ENCODE measurements at regions not wholly inside any gene's neighbourhood (a gene's known extent, or its start where the extent isn't known, plus 50 kb on each side); places are given as distances from the start of the nearest gene placed in this dataset.
"Not testable (repeated sequence)": the region's sequence is repeated elsewhere in the genome, so short reads cannot be mapped to it uniquely, and the experiment has no call there.

DNA sequence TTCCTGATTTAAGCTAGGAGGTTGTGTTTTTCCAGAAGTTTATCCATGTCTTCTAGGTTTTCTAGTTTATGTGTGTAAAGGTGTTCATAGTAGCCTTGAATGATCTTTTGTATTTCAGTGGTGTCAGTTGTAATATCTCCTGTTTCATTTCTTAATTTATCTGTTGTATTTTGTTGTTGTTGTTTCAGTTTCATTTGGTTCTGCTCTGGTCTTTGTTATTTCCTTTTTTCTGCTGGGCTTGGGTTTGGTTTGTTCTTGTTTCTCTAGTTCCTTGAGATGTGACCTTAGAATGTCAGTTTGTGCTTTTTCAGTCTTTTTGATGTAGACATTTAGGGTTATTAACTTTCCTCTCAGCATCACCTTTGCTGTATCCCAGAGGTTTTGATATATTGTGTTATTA is 62.8 kb downstream of the SCP2D1 start:
- DNase-seq: not testable (repeated sequence)

DNA sequence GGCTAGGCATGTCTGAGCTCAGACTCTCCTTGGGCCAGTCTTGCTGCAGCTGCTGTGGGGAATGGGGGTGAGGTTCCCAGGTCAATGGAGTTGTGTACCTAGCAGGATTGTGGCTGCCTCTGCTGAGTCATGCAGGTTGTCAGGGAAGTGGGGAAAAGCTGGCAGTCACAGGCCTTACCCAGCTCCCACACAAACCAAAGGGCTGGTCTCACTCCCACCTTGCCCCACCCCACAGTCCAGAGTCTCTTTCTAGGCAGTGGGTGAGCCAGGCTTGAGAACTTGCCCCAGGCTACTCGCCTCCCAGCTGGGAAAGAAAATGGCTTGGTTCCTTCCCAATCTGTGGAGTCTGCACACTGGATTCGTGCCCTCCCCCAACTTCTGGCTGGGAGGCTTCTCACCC is 65.7 kb downstream of the SCP2D1 start:
- no peak for DNase-seq

DNA sequence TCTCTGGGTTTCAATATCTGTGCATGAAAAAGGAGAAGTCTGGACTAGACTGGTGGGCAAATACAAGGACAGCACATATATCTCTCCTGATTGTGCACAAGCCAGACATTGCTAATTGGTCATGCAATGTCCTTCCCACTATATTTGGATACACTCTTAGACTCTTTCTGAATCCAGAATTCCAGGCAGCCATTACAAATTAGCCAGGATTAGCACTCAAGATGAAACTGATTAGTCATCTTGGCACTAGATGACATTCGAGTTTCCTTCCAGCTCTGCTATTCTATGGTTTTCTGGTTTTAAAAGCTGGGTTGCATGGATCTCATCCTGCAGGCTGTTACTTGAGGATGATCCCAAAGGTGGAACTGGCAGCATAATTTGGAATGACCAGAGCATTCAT is 73.2 kb downstream of the SCP2D1 start:
- DNase-seq: no peak

DNA sequence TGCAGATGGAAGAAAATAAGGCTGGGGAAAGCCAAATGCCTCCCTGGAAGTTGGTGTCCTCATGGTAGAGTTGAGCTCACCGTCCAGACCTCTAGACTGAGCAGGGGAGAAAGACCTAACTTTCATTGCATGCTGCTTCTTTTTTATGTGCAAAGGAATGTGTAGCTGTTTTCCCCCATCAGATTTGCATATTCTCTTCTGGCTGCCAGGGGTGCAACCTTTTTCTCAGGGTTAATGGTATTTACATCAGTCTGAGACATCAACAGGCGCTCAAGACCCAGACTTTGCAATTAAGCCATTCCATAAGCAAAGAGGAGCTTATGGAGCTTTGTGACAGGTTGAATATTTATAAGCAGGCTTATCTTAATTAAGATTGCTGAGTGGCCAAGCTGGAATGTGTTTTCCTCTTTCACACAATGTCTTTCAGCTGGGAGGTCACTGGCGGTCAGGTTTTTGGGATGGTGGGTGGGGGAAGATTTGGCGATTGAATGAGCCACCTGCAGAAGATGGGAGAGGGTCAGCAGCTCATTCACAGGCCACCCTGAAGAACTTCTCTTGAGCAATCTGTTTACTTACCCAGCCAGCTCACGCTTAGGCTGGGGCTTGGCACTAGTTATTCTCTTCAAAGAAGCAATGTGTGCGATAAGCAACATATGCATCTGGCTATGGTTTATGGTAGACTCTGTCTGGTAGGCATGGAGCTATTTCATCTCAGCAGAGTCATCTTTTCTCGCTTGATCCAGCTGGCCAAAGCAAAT is 88.6 kb downstream of the SCP2D1 start:
- DNase-seq: no peak

DNA sequence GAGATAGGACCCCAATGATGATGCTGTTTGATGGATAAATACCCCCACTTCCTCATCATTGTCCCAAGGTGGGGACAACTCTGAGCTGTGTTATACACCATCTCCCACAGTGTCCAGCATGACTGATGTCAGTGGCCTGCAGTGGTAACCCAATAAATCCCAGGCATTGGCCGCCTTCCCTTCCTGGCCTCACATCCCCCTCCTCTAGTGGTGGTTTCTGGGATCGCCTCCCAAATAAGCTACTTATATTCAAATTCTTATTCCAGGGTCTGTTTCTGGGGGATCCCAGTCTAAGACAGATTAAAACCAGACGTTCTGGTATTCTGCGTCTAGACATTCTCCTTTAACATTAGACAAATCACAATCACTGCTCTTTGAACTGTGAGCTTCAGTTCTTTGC is 90.6 kb downstream of the SCP2D1 start:
- DNase-seq: no peak

DNA sequence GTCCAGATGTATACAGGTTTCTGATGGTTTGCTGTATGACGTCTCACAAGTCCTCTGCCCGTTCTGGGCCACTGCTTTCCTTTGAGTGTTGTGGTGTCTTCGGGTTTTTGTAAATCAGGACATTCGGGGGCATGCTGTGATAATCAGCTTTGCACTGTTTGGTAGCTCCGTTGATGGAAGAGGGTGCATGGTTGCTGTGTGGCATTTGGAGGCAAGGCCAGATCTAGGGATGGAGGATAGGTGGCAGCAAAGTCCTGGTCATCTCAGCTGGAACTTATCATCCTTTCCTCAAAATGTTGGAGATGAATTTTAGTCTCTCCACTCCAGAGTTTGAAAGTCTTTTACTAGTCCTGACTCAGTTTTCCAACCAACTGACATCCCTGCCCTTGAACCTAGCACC is 91.0 kb downstream of the SCP2D1 start:
- DNase-seq: no peak

DNA sequence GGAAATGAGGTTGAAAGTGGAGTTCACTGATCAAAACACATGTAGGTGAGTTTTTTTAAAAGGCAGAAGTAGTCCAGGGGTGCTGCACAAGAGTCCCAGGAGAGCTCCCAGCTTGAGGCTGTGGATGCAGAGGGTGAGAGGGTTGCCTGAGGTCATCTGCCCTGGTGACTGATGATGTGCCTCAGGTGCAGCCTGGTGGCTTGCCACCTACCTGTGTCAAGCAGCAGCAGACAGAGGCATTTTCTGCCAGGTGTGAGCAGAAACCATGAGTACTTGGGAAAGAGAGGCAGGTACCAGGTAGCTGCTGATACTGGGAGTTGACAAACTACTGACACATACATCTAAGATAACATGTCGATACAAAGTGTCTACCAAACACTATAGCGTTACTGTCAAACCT is 92.5 kb downstream of the SCP2D1 start:
- no peak for DNase-seq

DNA sequence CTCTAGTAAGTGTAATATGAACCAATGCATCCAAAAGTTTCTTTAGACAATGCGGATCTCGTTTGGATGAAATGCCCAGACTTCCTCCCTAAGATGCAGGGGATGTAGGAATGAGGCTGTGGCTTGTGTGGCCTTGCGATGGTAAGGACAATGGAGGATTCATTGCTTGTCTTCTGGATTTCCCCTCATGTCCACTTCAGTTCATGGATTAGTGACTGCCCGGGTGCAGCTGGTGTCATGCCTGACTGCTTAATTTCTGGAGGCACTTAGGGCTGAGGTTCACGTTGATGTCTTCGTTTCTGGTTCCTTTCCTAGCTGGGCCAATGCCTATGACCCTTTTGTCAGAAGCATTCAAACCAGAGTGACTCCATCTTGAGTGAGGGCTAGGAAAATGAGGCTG is 93.8 kb downstream of the SCP2D1 start:
- DNase-seq: no peak

DNA sequence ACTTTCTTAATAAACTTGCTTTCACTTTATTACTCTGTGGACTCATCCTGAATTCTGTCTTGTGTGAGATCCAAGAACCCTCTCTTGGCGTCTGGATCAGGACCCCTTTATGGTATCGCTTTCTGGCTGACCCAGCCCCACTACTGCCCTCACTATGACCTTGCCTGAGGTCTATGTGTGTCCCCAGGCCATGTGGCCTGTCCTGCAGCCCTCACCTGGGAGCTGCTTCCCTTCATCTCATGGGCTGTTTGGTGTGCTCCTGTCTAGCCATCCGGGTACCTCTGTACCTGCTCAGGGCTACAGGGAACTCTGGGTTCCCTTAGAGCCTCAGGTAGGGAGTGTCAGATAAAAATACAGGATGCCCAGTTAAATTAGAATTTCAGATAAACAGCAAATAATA is 94.5 kb downstream of the SCP2D1 start:
- DNase-seq: no peak

DNA sequence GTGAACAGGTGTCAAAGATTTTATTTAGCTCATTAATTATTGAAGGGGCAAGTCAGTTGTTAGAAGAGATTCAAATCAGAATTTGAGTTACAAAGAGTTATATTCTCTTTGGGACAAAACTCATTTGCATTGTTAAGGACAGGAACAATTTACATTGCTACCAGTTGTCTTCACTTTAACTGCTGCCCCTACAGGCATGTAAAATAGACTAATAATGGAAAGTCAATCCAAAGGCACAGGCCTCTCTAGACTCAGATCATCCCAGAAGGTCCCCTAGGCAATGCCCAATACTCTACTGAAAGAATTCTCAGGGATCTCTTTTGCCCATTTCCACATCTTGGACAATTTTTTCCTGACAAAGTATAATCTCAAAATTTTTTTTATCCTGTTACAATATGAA is 95.7 kb downstream of the SCP2D1 start:
- DNase-seq: no peak

DNA sequence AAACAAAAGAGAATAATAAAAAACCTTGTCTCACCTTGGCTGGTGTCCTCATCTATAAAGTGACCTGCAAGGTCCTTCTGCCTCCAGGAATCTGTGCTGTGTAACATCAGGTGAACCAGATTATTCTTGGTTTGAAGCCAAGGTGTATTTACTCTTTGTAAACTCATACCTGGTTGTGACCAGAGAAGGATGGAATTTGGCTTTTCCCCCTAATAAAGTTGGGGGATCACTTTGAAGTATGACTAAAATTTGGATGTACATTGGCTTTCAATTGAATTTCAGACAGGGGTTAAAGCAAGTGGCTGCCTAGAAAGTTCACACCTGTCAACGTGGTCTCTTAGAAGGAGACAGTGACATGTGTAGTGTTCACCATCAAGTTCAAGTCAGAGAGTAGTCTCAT is 100.1 kb downstream of the SCP2D1 start:
- no peak for DNase-seq

DNA sequence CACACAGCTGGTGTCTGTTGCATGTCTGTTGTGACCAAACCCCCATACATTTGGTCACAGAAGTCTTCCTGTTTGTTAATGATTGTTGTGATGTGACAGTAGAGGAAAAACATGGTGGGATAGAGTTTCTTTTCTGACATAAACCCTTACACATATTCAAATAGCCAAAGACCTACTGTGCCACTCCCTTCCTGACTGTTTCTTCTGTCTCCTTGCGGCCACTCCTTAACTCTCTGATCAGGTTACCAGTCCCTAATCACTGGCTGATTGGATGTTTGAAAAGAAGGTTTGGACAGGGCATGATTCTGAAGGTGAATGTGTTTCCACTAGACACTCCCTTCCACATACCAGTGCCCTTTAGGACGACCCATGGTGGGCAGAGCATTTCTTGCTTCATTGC is 101.2 kb downstream of the SCP2D1 start:
- no peak for DNase-seq

DNA sequence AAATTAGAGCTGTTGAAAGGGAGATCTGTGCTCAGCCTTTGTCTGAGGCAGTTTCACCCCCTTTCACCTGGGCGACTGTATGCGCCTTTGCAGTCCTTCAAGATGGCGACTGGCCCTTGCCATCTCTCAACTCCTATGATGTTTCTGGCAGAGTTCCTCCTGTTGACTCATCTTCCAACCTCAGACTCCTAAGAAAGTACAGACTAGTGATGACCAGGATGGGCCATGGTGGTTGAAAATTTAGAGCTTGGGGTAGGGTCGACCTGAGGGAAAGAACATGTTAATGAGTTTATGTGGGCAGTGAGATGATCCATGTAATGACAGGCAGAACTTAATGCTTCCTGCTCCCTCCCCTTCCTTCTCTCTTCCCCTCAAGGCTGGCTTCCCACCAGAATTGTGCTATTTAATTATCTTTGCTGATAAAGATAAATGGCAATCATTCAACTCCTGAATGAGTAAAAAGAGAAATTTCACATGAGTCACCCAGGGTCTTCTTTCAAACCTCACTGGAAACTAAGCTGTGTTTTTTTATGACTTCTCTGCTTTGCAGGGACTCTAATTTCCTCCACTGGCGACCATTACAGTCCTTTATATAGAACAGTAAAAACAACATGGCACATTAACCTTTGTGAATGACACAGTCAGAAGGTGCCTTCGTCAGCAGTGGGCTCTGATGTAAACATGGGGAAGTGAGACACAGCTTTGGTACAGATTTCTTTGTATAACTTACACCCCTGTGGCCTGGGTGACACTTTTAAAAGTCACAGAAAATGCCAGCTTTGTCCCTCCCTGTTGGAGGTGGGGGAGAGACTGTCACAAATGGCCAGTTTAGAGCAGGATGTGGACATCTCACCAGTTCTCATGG is 103.5 kb downstream of the SCP2D1 start:
- peak; percentile 39 for DNase-seq

DNA sequence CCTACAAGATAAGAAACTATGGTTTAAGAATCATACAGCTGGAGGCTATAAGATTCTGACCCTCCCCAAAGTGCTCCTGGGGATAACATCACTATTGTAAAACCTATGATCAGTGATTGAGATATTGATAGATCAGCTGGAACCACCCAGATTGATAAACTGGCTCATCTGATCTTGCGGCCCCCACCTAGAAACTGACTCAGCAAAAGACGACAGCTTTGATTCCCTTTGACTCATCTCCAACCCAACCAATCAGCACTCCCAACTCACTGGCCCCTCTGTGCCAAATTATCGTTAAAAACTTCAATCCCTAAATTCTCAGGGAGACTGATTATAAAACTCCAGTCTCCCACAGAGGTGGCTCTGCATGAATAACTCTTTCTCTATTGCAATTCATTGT is 106.4 kb downstream of the SCP2D1 start:
- no peak for DNase-seq

DNA sequence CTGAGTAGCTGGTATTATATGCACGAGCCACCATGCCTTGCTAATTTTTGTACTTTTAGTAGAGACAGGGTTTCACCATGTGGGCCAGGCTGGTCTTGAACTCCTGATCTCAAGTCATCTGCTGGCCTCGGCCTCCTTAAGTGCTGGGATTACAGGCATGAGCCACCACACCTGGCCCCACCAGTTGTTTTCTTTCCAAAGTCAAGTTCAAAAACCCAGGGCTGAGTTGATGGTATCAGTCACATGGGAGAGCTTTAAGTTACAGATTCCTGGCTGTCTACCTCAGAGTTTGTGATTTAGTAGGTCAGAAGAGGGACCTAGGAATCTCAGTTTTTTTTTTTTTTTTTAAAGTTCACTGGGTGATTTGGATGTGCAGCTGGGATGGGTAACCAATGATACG is 107.7 kb downstream of the SCP2D1 start:
- peak; percentile 33 for DNase-seq

DNA sequence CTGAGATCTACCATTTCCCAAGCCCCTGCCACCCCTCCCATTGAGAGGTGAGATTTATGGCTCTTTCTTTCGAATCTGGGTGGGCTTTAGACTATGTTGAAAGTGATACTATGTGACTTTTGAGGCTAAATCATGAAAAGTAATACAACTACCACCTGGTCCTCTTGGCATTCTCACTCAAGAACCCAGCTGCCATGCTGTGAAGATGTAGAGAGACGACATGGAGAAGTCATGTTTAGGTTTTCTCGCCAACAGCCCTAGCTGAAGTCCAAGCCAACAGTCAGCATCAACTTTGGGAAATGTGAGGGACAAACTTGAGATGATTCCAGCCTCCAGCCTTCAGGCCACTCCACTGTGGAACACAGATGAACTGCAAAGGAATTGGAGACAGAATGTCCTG is 108.7 kb downstream of the SCP2D1 start:
- DNase-seq: peak; percentile 15

DNA sequence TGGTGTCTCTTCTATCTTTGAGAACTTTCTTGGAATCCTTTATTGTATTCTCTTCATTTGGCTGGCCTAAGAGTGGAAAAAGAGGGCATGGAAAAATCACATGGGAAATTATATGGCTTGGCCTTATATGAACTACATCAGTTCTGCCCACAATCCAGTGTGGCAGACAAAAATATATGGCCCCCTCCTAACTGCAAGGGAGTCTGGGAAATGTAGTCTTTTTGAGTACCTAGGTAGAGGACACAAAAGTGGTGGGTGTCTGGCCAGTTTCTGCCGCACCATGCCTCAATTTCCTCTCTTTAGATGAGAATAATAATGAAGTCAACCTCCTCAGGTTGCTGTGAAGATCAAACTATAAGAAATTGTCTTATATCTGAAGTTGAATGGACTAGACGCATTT is 109.3 kb downstream of the SCP2D1 start:
- DNase-seq: no peak

DNA sequence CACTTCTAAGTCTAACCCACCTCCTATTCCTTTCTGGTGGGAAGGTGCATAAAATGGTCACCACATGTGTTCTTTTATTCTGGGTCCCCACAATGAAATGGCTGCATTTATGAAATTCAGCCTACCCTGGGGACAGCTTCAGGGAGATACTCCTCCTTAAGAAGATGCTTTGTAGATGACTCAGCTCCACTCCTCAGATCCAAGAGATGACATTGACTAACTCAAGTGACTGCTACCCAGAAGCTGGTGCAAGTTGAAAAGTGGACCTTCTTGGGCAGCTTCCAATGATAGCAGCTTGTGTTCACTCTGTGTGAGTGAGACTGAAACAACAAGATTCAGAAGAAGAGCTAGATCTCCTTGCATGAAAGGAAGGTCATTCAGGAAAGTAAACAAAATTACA is 113.4 kb downstream of the SCP2D1 start:
- DNase-seq: no peak

DNA sequence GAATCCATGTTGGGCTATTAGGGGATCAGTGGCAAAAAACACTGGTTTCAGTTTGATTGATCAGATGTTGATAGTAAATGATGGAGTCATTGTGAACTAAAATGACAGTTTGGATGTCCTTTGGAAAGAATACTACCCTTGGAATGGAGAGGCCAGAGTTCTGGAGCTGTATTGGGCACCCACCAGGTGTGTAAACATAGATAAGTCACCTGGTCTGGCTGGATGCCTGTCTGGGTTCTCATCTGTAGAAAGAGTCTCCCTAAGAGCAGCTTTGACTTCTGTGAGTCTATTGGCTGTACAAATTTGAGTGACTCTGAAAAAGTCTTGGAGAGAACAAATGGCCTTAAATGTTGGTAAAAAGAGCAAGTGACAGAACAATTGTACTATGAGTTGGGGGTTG is 115.0 kb downstream of the SCP2D1 start:
- DNase-seq: no peak

DNA sequence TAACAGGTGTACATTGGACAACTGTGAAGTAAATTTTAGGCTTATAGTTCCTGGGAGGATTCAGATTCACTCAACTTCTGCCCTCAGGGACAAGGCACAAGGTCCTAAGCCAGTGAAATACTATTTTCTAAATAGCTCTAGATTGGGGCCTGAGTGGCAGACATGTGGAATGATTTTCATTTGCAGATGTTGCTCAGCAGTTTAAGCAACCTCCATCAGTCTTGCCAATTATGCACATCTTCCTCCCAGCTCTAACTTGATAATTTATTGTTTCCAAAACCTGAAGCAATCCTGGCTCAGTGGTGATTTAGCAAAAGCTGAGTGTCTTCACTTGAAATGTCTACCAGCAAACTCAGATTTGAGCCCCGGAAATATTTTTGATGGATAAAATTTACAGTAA is 116.2 kb downstream of the SCP2D1 start:
- no peak for DNase-seq

DNA sequence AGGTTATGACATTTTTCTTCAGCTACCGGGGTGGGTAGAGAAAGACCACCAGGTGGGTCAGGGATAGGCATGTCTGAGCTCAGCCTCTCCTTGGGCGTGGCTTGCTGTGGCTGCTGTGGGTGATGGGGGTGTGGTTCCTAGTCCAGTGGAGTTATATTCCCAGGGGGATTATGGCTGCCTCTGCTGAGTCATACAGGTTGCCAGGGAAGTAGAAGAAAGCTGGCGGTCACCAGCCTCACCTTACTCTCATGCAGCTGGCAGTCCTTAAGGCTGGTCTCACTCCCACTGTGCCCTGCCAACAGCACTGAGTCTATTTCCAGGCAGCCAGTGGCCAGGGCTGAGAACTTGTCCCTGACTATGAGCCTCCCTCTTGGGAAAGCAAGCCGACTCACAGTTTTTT is 130.0 kb downstream of the SCP2D1 start:
- no peak for DNase-seq

DNA sequence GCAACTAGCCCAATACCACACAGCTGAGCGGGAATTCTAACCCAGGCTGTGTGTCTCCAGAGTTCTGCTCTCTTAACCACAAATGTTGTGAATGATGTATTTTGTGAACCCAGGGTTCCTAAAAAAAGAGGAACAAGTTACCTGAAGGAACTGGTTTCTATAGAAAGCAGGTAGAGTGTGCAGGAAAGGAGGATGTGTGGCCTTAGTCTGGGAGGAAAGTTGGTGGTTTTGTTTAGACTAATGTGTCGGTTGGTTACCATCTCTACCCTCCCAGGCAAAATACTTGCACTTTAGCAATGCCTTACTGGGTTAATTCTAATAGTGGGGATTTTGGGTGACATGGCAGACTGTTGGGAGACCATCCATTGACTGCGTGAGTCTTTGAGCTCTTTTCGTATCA is 143.3 kb downstream of the SCP2D1 start:
- no peak for DNase-seq

DNA sequence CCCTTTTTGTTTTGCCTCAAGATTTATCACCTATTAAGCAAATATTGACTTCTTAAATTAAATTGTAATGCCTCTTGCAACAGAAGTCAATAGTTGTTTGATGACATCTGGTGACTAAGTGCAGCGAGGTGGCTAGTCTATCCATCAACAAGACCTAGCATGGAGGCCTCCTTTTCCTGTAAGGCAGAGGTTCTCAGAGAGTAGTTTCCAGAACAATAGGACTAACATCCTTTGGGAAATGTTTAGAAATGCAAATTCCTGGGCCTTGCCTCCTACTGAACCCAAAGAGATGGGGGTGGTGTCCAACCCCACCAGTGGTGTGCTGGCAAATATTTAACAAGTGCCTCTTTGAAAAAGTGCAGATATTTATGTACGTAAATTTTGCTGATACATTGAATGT is 143.7 kb downstream of the SCP2D1 start:
- no peak for DNase-seq

DNA sequence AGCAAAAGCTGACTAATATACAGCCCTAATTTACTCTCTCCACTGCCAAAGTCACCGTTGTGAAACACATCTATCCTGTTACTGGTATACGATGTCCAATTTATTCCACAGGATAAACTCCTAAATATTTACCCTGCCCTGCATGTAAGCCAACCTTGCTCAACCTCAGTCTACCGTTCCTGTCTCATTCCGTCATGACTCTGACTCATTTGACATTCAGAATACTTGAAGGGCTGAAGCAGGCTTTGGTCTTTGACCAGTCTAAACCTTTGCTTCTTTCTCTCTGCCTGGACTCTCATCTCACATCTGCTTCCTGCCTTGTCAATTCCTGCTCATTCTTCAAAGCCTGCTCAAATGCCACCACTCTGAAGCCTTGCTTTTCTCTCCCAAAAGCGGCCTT is 157.5 kb downstream of the SCP2D1 start:
- DNase-seq: no peak

Data from renal pelvis (tissue), 1 donor.